Esophagus muscularis mucosa (tissue), 4 donors: ENCODE measurements at regions not wholly inside any gene's neighbourhood (a gene's known extent, or its start where the extent isn't known, plus 50 kb on each side); places are given as distances from the start of the nearest gene placed in this dataset.

Source experiments
- DNase-seq: peaks from one replicate; pipeline ENCODE4 v3.0.0-alpha.2; 2017; ENCODE audit errors: extremely low spot score
- H3K27ac ChIP-seq, 4 donors: fragments of 200-600 bp; sonication (generic); replicated peaks in 1 of 4; 1 replicate in 3 of 4; 2 replicates in 1 of 4; pipeline ENCODE4 v1.5.1; 2016 to 2019; ENCODE audit warnings: mild to moderate bottlenecking in 1 of 4
- H3K27me3 ChIP-seq, 4 donors: fragments of 200-600 bp; sonication (generic); one replicate each; pipeline versions ENCODE4 v1.5.1 to v1.6.0; 2016 to 2019
- H3K36me3 ChIP-seq, 4 donors: fragments of 200-600 bp; sonication (generic); one replicate each; pipeline ENCODE4 v1.5.1; 2016 to 2019
- H3K4me1 ChIP-seq, 4 donors: fragments of 200-600 bp; sonication (generic); one replicate each; pipeline ENCODE4 v1.5.1; 2016 to 2019
- H3K4me3 ChIP-seq, 4 donors: fragments of 200-600 bp; sonication (generic); 1 replicate in 2 of 4; 2 replicates in 2 of 4; pipeline ENCODE4 v1.5.1; 2016 to 2019; ENCODE audit warnings: mild to moderate bottlenecking in 4 of 4, moderate library complexity in 1 of 4
- H3K9me3 ChIP-seq, 4 donors: fragments of 200-600 bp; sonication (generic); 1 replicate in 3 of 4; 2 replicates in 1 of 4; pipeline ENCODE4 v1.5.1; 2016 to 2019
- CTCF ChIP-seq, 3 experiments: fragments of 200-600 bp in 2 of 3; fragments of 450-650 bp in 1 of 3; sonication (generic) in 2 of 3; IDR thresholded peaks; one replicate each; pipeline ENCODE4 v1.5.1; 2017 to 2019; ENCODE audit warnings: antibody characterized with exemption in 3 of 3, mild to moderate bottlenecking in 2 of 3, moderate library complexity in 1 of 3
- EP300 ChIP-seq: sonication (generic); formaldehyde crosslinking; IDR thresholded peaks from one replicate; pipeline ENCODE4 v1.6.1; 2017; ENCODE audit warnings: antibody characterized with exemption
- POLR2A ChIP-seq: fragments of 450-650 bp; IDR thresholded peaks from one replicate; pipeline ENCODE4 v1.6.1; 2017; ENCODE audit warnings: antibody characterized with exemption, moderate library complexity, mild to moderate bottlenecking, low read depth
- POLR2AphosphoS5 ChIP-seq, 2 donors: sonication (generic); formaldehyde crosslinking; IDR thresholded peaks; one replicate each; pipeline ENCODE4 v1.6.1; 2017; ENCODE audit warnings: antibody characterized with exemption in 2 of 2
- WGBS: methylation state at CpG from one replicate; pipeline ENCODE4 v1.1.5; 2018; 5-methylcytosine and 5-hydroxymethylcytosine counted together
- intact Hi-C: fragments of 100-400 bp; cut with DNase I; formaldehyde crosslinking; loops from one replicate; pipeline ENCODE4 v1.15.1; 2023

- TF ChIP-seq CTCF (IDR thresholded peaks at IDR 0.05) (no peak), POLR2A (no peak), POLR2AphosphoS5 (IDR thresholded peaks at IDR 0.05) (no peak), EP300 (no peak)
- no peak overlapping the region for H3K4me3 ChIP-seq
- 80% methylated on average over 11 of the region's 11 CpGs for WGBS
- intact Hi-C loops: no loop called here
- H3K4me1 ChIP-seq: no peaks in the 10 kb centered on the region
- H3K27ac ChIP-seq: no peak overlapping the region
- no peaks in the 10 kb centered on the region for H3K36me3 ChIP-seq
- H3K27me3 ChIP-seq: no peaks in the 10 kb centered on the region
- no peak for DNase-seq
- H3K9me3 ChIP-seq: no peaks in the 10 kb centered on the region
Measured at GRCh38 chr7:117971556-117972244, 98.5 kb upstream of the CTTNBP2 start.

GRCh38 chr7:117972606-117973005, 99.4 kb upstream of the CTTNBP2 start:
- Histone ChIP-seq H3K36me3 (no peaks in the 10 kb centered on the region), H3K27ac (no peak overlapping the region), H3K9me3 (no peaks in the 10 kb centered on the region), H3K27me3 (no peaks in the 10 kb centered on the region), H3K4me1 (no peaks in the 10 kb centered on the region), H3K4me3 (no peak overlapping the region)
- 54% methylated on average over 4 of the region's 4 CpGs for WGBS
- intact Hi-C loops: no loop called here
- TF ChIP-seq EP300 (no peak), CTCF (IDR thresholded peaks at IDR 0.05) (no peak), POLR2AphosphoS5 (IDR thresholded peaks at IDR 0.05) (no peak), POLR2A (no peak)
- DNase-seq: no peak

- Histone ChIP-seq H3K36me3 (no peaks in the 10 kb centered on the region), H3K27me3 (no peaks in the 10 kb centered on the region), H3K4me3 (no peak overlapping the region), H3K4me1 (no peaks in the 10 kb centered on the region), H3K9me3 (no peaks in the 10 kb centered on the region), H3K27ac (no peak overlapping the region)
- WGBS: 91% methylated on average over 5 of the region's 5 CpGs
- TF ChIP-seq EP300 (no peak), POLR2A (no peak), POLR2AphosphoS5 (IDR thresholded peaks at IDR 0.05) (no peak), CTCF (IDR thresholded peaks at IDR 0.05) (no peak)
- no peak for DNase-seq
- intact Hi-C loops: no loop called here
Measured at GRCh38 chr7:117973975-117974374, 100.7 kb upstream of the CTTNBP2 start.

DNA sequence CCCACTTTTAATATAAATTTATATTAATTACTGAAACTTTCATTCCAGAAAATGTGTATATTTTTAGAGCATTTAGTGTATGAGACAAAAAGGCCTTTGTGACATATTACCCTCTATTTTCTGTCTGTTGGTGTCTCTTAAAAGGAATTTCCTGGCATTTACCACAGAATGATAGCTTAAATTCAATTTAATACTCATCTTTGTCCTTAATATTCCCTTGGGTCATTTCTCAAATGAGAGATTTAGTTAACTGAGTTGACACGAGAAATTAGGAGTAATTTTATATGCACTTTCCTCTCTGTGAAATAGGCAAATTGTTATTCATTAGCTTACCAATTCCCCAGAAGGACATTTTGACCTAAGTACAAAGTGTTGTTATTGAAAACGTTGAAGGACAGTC, 101.7 kb upstream of the CTTNBP2 start:
- intact Hi-C loops: no loop called here
- Histone ChIP-seq H3K27ac (no peak overlapping the region), H3K9me3 (no peaks in the 10 kb centered on the region), H3K4me1 (no peaks in the 10 kb centered on the region), H3K27me3 (no peaks in the 10 kb centered on the region), H3K36me3 (no peaks in the 10 kb centered on the region), H3K4me3 (no peak overlapping the region)
- 37% methylated on average over 2 of the region's 2 CpGs for WGBS
- no peak for DNase-seq
- TF ChIP-seq CTCF (IDR thresholded peaks at IDR 0.05) (no peak), POLR2A (no peak), POLR2AphosphoS5 (IDR thresholded peaks at IDR 0.05) (no peak), EP300 (no peak)

- Histone ChIP-seq H3K4me3 (no peak overlapping the region), H3K9me3 (no peaks in the 10 kb centered on the region), H3K27me3 (no peaks in the 10 kb centered on the region), H3K4me1 (no peaks in the 10 kb centered on the region), H3K36me3 (no peaks in the 10 kb centered on the region), H3K27ac (no peak overlapping the region)
- TF ChIP-seq EP300: no peak
- TF ChIP-seq CTCF (IDR thresholded peaks at IDR 0.05): no peak
- TF ChIP-seq POLR2A: no peak
- no peak for TF ChIP-seq POLR2AphosphoS5 (IDR thresholded peaks at IDR 0.05)
- no peak for DNase-seq
- 65% methylated on average over 1 of the region's 1 CpG for WGBS
- intact Hi-C loops: no loop called here
Measured at GRCh38 chr7:117975476-117975875, 102.2 kb upstream of the CTTNBP2 start.
